Esophagus muscularis mucosa (tissue), 3 donors: ENCODE measurements at regions not wholly inside any gene's neighbourhood (a gene's known extent, or its start where the extent isn't known, plus 50 kb on each side); places are given as distances from the start of the nearest gene placed in this dataset.

Experiments used
- POLR2A ChIP-seq: fragments of 450-650 bp; IDR thresholded peaks from one replicate; pipeline ENCODE4 v1.6.1; 2017; ENCODE audit warnings: antibody characterized with exemption, moderate library complexity, mild to moderate bottlenecking, low read depth
- POLR2AphosphoS5 ChIP-seq, 2 donors: sonication (generic); formaldehyde crosslinking; IDR thresholded peaks; one replicate each; pipeline ENCODE4 v1.6.1; 2017; ENCODE audit warnings: antibody characterized with exemption in 2 of 2
- TF ChIP-seq, protein P1 (sequence below), 3 experiments: fragments of 200-600 bp in 2 of 3; fragments of 450-650 bp in 1 of 3; sonication (generic) in 2 of 3; IDR thresholded peaks; one replicate each; pipeline ENCODE4 v1.5.1; 2017 to 2019; ENCODE audit warnings: antibody characterized with exemption in 3 of 3, mild to moderate bottlenecking in 2 of 3, moderate library complexity in 1 of 3

DNA sequence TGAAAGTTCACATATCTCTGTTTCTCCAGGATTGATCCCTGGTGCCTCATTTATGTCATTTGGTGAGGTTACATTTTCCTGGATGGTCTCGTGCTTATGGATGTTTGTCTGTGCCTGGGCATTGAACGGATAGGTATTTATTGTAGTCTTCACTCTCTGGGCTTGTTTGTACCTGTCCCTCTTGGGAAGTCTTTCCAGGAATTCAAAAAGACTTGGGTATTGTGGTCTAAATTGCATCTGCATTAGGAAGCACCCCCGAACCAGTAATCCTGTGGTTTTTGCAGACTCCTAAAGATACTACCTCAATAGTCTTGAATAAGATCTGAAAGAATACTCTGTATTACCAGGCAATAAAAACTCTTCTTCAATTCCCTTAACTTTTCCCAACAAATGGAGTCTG, 720.8 kb downstream of the SLC6A15 start:
- TF ChIP-seq, protein P1, sequence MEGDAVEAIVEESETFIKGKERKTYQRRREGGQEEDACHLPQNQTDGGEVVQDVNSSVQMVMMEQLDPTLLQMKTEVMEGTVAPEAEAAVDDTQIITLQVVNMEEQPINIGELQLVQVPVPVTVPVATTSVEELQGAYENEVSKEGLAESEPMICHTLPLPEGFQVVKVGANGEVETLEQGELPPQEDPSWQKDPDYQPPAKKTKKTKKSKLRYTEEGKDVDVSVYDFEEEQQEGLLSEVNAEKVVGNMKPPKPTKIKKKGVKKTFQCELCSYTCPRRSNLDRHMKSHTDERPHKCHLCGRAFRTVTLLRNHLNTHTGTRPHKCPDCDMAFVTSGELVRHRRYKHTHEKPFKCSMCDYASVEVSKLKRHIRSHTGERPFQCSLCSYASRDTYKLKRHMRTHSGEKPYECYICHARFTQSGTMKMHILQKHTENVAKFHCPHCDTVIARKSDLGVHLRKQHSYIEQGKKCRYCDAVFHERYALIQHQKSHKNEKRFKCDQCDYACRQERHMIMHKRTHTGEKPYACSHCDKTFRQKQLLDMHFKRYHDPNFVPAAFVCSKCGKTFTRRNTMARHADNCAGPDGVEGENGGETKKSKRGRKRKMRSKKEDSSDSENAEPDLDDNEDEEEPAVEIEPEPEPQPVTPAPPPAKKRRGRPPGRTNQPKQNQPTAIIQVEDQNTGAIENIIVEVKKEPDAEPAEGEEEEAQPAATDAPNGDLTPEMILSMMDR (IDR thresholded peaks at IDR 0.05) = no peak
- TF ChIP-seq POLR2AphosphoS5 (IDR thresholded peaks at IDR 0.05) (no peak), POLR2A (no peak)
